ENCODE measurements at regions not wholly inside any gene's neighbourhood (a gene's known extent, or its start where the extent isn't known, plus 50 kb on each side); places are given as distances from the start of the nearest gene placed in this dataset.

- H3K4me3 ChIP-seq (ENCODE audit: low read depth, low read length): no peak overlapping the region
- no peak for TF ChIP-seq CTCF (IDR thresholded peaks at IDR 0.05; ENCODE audit: low read depth, low read length)
Measured at GRCh38 chr18:27447451-27447881, 262.4 kb upstream of the CHST9 start.

- no peak for TF ChIP-seq CTCF (IDR thresholded peaks at IDR 0.05; ENCODE audit: low read depth, low read length)
- no peak overlapping the region for H3K4me3 ChIP-seq (ENCODE audit: low read depth, low read length)
Measured at GRCh38 chr18:27430595-27430994, 245.5 kb upstream of the CHST9 start.

- H3K4me3 ChIP-seq (ENCODE audit: low read depth, low read length): no peak overlapping the region
- TF ChIP-seq CTCF (IDR thresholded peaks at IDR 0.05; ENCODE audit: low read depth, low read length): no peak
Measured at GRCh38 chr18:27428716-27429475, 243.8 kb upstream of the CHST9 start.

GRCh38 chr18:27428120-27428519, 243.0 kb upstream of the CHST9 start:
- TF ChIP-seq CTCF (IDR thresholded peaks at IDR 0.05; ENCODE audit: low read depth, low read length): no peak
- no peak overlapping the region for H3K4me3 ChIP-seq (ENCODE audit: low read depth, low read length)

GRCh38 chr18:27423581-27423980, 238.5 kb upstream of the CHST9 start:
- TF ChIP-seq CTCF (IDR thresholded peaks at IDR 0.05; ENCODE audit: low read depth, low read length): no peak

GRCh38 chr18:27419646-27420045, 234.5 kb upstream of the CHST9 start:
- no peak overlapping the region for H3K4me3 ChIP-seq (ENCODE audit: low read depth, low read length)
- TF ChIP-seq CTCF (IDR thresholded peaks at IDR 0.05; ENCODE audit: low read depth, low read length): no peak

More at GRCh38 chr18:27423581-27423980, 238.5 kb upstream of the CHST9 start:
- H3K4me3 ChIP-seq (ENCODE audit: low read depth, low read length): no peak overlapping the region

- no peak overlapping the region for H3K4me3 ChIP-seq (ENCODE audit: low read depth, low read length)
- no peak for TF ChIP-seq CTCF (IDR thresholded peaks at IDR 0.05; ENCODE audit: low read depth, low read length)
Measured at GRCh38 chr18:27415495-27415894, 230.4 kb upstream of the CHST9 start.

Data from WI38 (cell line).